MM.1S (cell line): ENCODE measurements at regions not wholly inside any gene's neighbourhood (a gene's known extent, or its start where the extent isn't known, plus 50 kb on each side); places are given as distances from the start of the nearest gene placed in this dataset.

Experiments used
- DNase-seq: peaks from one replicate; pipeline ENCODE4 v3.0.0-alpha.2; 2015
- H2AFZ ChIP-seq: fragments of 300-600 bp; sonication (generic); 2 replicates; pipeline ENCODE4 v1.6.0; 2016; ENCODE audit warnings: antibody characterized with exemption, low read length
- H3F3A ChIP-seq: fragments of 300-600 bp; sonication (generic); 2 replicates; pipeline ENCODE4 v1.6.1; 2016; ENCODE audit warnings: mild to moderate bottlenecking, antibody characterized with exemption, low read length, moderate library complexity, mixed read lengths; ENCODE audit not compliant: insufficient read depth
- H3K27ac ChIP-seq: fragments of 300-600 bp; sonication (generic); 2 replicates; pipeline ENCODE4 v1.5.1; 2016; ENCODE audit warnings: mild to moderate bottlenecking, low read length
- H3K27me3 ChIP-seq: fragments of 300-600 bp; sonication (generic); replicated peaks from 2 replicates; pipeline ENCODE4 v1.6.0; 2016; ENCODE audit warnings: low read length; ENCODE audit not compliant: insufficient read depth
- H3K36me3 ChIP-seq: fragments of 300-600 bp; sonication (generic); replicated peaks from 2 replicates; pipeline ENCODE4 v1.6.1; 2016; ENCODE audit warnings: mild to moderate bottlenecking, low read length, mixed read lengths; ENCODE audit not compliant: insufficient read depth
- H3K4me1 ChIP-seq: fragments of 300-600 bp; sonication (generic); 2 replicates; pipeline ENCODE4 v1.6.1; 2016; ENCODE audit warnings: low read length, mixed read lengths
- H3K4me2 ChIP-seq: fragments of 300-600 bp; sonication (generic); 2 replicates; pipeline ENCODE4 v1.6.0; 2016; ENCODE audit warnings: low read depth, low read length
- H3K4me3 ChIP-seq: fragments of 300-600 bp; sonication (generic); 2 replicates; pipeline ENCODE4 v1.5.1; 2016; ENCODE audit warnings: low read length, mixed read lengths
- H3K79me2 ChIP-seq: fragments of 300-600 bp; sonication (generic); 2 replicates; pipeline ENCODE4 v1.6.1; 2016; ENCODE audit warnings: mixed run types, low read length, mixed read lengths
- H3K9ac ChIP-seq: fragments of 300-600 bp; sonication (generic); 2 replicates; pipeline ENCODE4 v1.6.1; 2016; ENCODE audit warnings: low read length, mixed read lengths
- H3K9me2 ChIP-seq: fragments of 300-600 bp; sonication (generic); replicated peaks from 2 replicates; pipeline ENCODE4 v1.6.1; 2016; ENCODE audit warnings: mild to moderate bottlenecking, low read length, mixed read lengths; ENCODE audit not compliant: insufficient read depth
- H3K9me3 ChIP-seq: fragments of 300-600 bp; sonication (generic); replicated peaks from 2 replicates; pipeline ENCODE4 v1.6.1; 2016; ENCODE audit warnings: mild to moderate bottlenecking, low read length, mixed read lengths; ENCODE audit not compliant: insufficient read depth
- H4K20me1 ChIP-seq: fragments of 300-600 bp; sonication (generic); 2 replicates; pipeline ENCODE4 v1.6.1; 2016; ENCODE audit warnings: mild to moderate bottlenecking, low read length, moderate library complexity, mixed read lengths; ENCODE audit not compliant: insufficient read depth
- EZH2 ChIP-seq: fragments of 300-600 bp; sonication (generic); optimal IDR thresholded peaks from 2 replicates; pipeline ENCODE3; 2017; ENCODE audit warnings: low read depth, mild to moderate bottlenecking, antibody characterized with exemption, low read length, mixed read lengths
- EZH2phosphoT487 ChIP-seq: fragments of 300-600 bp; sonication (generic); IDR thresholded peaks from 2 replicates; pipeline ENCODE4 v1.6.1; 2018; ENCODE audit warnings: antibody characterized with exemption, low read length
- TF ChIP-seq, protein P1 (sequence below): fragments of 300-600 bp; sonication (generic); IDR thresholded peaks from 2 replicates; pipeline ENCODE4 v1.5.1; 2016; ENCODE audit warnings: antibody characterized with exemption, low read length, mixed read lengths

DNA sequence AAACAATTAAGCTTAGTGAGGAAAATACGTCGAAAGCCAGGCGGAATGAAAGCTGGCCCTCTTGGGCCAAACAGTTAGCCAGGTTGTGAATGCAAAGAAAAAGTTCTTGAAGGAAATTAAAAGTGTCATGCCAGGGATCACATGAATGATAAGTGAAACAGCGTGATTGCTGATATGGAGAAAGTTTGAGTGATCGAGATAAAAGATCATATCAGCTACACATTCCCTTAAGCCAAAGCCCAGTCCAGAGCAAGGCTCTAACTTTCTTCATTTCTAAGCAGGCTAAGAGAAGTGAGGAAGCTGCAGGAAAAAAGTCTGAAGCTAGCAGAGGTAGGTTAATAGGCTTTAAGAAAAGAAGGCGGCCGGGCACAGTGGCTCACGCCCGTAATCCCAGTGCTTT, 254.0 kb downstream of the EFNB2 start:
- no peaks in the 10 kb centered on the region for H3K79me2 ChIP-seq
- no peak overlapping the region for H3K4me3 ChIP-seq
- no peaks in the 10 kb centered on the region for H3K4me1 ChIP-seq
- H3K27me3 ChIP-seq, result no peaks in the 10 kb centered on the region
- H3F3A ChIP-seq, result no peaks in the 10 kb centered on the region
- H3K9me2 ChIP-seq, result no peaks in the 10 kb centered on the region
- H3K9me3 ChIP-seq, result no peaks in the 10 kb centered on the region
- H4K20me1 ChIP-seq, result no peaks in the 10 kb centered on the region
- no peak for TF ChIP-seq EZH2phosphoT487
- TF ChIP-seq EZH2, result no peak
- TF ChIP-seq, protein P1, sequence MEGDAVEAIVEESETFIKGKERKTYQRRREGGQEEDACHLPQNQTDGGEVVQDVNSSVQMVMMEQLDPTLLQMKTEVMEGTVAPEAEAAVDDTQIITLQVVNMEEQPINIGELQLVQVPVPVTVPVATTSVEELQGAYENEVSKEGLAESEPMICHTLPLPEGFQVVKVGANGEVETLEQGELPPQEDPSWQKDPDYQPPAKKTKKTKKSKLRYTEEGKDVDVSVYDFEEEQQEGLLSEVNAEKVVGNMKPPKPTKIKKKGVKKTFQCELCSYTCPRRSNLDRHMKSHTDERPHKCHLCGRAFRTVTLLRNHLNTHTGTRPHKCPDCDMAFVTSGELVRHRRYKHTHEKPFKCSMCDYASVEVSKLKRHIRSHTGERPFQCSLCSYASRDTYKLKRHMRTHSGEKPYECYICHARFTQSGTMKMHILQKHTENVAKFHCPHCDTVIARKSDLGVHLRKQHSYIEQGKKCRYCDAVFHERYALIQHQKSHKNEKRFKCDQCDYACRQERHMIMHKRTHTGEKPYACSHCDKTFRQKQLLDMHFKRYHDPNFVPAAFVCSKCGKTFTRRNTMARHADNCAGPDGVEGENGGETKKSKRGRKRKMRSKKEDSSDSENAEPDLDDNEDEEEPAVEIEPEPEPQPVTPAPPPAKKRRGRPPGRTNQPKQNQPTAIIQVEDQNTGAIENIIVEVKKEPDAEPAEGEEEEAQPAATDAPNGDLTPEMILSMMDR, result no peak
- no peaks in the 10 kb centered on the region for H3K36me3 ChIP-seq
- no peak for DNase-seq
- no peak overlapping the region for H3K27ac ChIP-seq
- H3K4me2 ChIP-seq, result no peak overlapping the region
- H3K9ac ChIP-seq, result no peak overlapping the region
- H2AFZ ChIP-seq, result no peak overlapping the region

DNA sequence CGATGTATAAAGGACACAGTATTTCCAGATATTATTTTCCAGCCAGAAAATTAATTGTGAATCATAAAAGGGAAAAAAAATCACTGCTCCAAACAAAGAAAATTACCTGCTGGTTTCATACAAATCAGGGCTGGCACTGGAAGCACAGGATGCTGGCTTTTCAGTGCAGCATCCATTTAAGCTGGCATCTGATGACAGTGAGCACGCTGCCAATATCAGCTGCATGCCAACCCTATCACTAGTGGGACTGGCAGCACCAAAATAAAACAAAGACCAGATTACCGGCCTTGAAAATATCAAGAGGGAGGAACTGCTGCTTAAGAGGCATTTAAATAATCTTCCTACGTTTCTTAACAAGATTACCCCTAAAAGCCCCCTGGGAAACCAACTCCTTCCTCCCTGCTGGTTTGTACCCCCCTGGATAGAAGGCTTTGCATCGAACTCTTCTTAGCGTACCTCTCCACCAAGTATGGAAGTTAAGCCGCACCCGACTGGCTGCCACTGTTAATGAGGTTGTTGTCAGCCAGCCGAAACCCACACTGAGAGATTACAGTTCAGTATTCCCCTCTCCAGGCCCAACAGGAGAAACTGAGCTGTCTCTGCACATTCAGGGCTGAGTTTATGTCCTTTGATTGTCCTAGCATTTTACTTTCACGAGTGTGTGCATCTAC, 257.8 kb downstream of the EFNB2 start:
- Histone ChIP-seq H3K27me3 (no peaks in the 10 kb centered on the region), H3K27ac (no peak overlapping the region), H3K4me3 (no peak overlapping the region), H4K20me1 (no peaks in the 10 kb centered on the region), H3K79me2 (no peaks in the 10 kb centered on the region), H3K9ac (no peak overlapping the region), H3F3A (no peaks in the 10 kb centered on the region), H3K4me2 (no peak overlapping the region), H3K4me1 (no peaks in the 10 kb centered on the region), H3K9me2 (no peaks in the 10 kb centered on the region), H3K9me3 (no peaks in the 10 kb centered on the region), H2AFZ (no peak overlapping the region), H3K36me3 (no peaks in the 10 kb centered on the region)
- DNase-seq, result no peak
- no peak for TF ChIP-seq EZH2
- TF ChIP-seq EZH2phosphoT487, result no peak
- TF ChIP-seq, protein P1, result no peak

DNA sequence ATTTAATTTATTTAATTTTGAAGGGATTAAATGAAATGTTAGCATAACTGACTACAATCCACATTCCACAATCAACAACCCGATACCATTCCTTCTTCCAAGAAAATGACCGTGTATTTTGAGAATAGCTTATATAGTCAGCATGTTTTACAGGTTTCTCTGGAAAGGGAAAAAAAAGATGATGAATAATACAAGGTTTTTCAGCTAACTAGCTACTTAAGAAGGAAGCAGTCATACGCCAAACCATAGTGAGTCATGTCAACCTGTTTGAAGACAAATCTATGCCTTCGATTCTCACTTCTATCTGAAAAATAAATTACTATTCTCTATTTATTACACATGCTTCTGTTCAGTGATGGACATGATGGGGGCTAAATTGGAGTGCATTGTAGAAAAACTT, 258.6 kb downstream of the EFNB2 start:
- H3K9me2 ChIP-seq, result no peaks in the 10 kb centered on the region
- no peaks in the 10 kb centered on the region for H3F3A ChIP-seq
- no peaks in the 10 kb centered on the region for H3K4me1 ChIP-seq
- no peaks in the 10 kb centered on the region for H3K36me3 ChIP-seq
- no peak overlapping the region for H3K27ac ChIP-seq
- no peaks in the 10 kb centered on the region for H3K27me3 ChIP-seq
- H3K4me2 ChIP-seq, result no peak overlapping the region
- H3K79me2 ChIP-seq, result no peaks in the 10 kb centered on the region
- TF ChIP-seq, protein P1, result no peak
- no peak for TF ChIP-seq EZH2phosphoT487
- TF ChIP-seq EZH2, result no peak
- no peak overlapping the region for H3K9ac ChIP-seq
- H3K4me3 ChIP-seq, result no peak overlapping the region
- H4K20me1 ChIP-seq, result no peaks in the 10 kb centered on the region
- no peaks in the 10 kb centered on the region for H3K9me3 ChIP-seq
- DNase-seq, result no peak
- no peak overlapping the region for H2AFZ ChIP-seq
